Skin epidermis (tissue), 12 donors: ENCODE measurements at regions not wholly inside any gene's neighbourhood (a gene's known extent, or its start where the extent isn't known, plus 50 kb on each side); places are given as distances from the start of the nearest gene placed in this dataset.

Experiments used
- H3K27ac ChIP-seq, 21 experiments: fragments of 200-600 bp; sonication (generic) in 11 of 21; one replicate each; pipeline ENCODE4 v1.5.0; 2020; ENCODE audit warnings: mild to moderate bottlenecking in 3 of 21, inconsistent platforms in 2 of 21, moderate library complexity in 2 of 21
- H3K4me3 ChIP-seq, 7 experiments: fragments of 200-600 bp; sonication (generic) in 2 of 7; one replicate each; pipeline ENCODE4 v1.5.0; 2020; ENCODE audit warnings: inconsistent platforms in 2 of 7, mild to moderate bottlenecking in 2 of 7, moderate library complexity in 1 of 7

- Histone ChIP-seq H3K27ac (no peak overlapping the region), H3K4me3 (no peak overlapping the region)
Measured at GRCh38 chr5:148938522-148938882, 112.1 kb downstream of the ADRB2 start.

GRCh38 chr5:148939676-148940075 lies 113.3 kb downstream of the ADRB2 start:
- Histone ChIP-seq H3K4me3 (no peak overlapping the region), H3K27ac (no peak overlapping the region)

DNA sequence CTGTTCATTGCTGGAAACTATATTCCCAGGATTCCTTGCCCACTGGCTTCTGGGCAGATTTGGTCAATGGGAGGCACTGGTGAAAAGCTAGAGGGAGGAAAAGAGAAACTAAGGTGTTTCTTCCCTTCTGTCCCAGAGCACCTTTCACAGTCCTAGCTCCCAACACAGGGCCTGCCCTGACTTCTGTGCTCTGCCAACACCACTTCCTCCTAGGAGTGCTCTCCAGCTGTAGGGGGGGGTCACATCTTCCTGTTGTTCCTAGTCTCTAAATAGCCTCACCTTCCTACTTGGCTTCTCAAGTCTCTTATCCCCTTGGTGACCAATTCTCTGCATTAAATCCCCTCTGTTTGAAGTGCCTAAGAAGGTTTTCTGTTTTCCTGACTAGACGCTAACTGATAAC lies 115.4 kb downstream of the ADRB2 start:
- Histone ChIP-seq H3K27ac (no peak overlapping the region), H3K4me3 (no peak overlapping the region)

GRCh38 chr5:148949841-148950470 lies 112.9 kb downstream of the SH3TC2 start:
- Histone ChIP-seq H3K4me3 (no peak overlapping the region), H3K27ac (peak overlapping the region in 6 of 21 experiments; percentile 2 to 51 (median 30))

DNA sequence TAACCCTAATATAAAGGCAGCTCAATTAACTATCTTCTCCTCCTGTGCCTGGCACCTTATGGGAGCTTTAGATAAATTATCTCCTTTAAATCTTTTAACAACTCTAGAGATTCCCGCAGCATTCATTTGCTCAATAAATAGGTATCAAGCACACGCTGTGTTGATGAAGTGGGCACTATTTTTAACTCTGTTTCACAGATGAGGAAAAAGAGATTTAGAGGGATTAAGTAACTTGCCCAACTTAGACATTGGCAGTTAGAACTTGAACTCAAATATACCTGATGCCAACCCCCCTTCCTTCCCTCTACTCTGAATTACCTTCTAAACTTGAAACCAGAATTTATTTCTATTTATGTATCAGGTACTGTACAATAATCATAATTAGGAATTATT lies 112.4 kb downstream of the SH3TC2 start:
- Histone ChIP-seq H3K27ac (peak overlapping the region in 6 of 21 experiments; percentile 2 to 51 (median 30)), H3K4me3 (no peak overlapping the region)

GRCh38 chr5:148950892-148951291 lies 112.0 kb downstream of the SH3TC2 start:
- H3K27ac ChIP-seq = peak overlapping the region in 1 of 21 experiments; percentile 2
- H3K4me3 ChIP-seq = no peak overlapping the region

DNA sequence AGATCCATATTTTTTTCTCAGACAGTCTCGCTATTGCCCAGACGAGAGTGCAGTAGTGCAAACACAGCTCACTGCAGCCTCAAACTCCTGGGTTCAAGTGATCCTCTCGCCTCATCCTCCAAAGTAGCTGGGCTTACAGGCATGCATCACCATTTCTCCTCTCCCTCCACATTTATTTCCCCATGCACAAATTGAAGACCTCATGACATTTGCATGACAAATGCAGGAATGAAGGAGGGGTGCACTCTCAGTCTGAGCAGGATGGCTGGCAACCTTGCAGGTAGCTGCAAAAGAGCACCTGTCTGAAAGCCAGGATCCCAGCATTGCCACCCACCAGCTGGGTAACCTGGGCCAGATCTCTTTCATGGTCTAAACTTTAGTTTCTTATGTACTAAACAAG lies 111.2 kb downstream of the SH3TC2 start:
- Histone ChIP-seq H3K4me3 (no peak overlapping the region), H3K27ac (no peak overlapping the region)

- H3K27ac ChIP-seq = no peak overlapping the region
- no peak overlapping the region for H3K4me3 ChIP-seq
Measured at GRCh38 chr5:148952097-148952867, 110.6 kb downstream of the SH3TC2 start.

- H3K4me3 ChIP-seq = no peak overlapping the region
- H3K27ac ChIP-seq = no peak overlapping the region
Measured at GRCh38 chr5:148953711-148954110, 109.2 kb downstream of the SH3TC2 start.
